HG03432 (cell line): ENCODE measurements at regions not wholly inside any gene's neighbourhood (a gene's known extent, or its start where the extent isn't known, plus 50 kb on each side); places are given as distances from the start of the nearest gene placed in this dataset.
"Not testable (repeated sequence)": the region's sequence is repeated elsewhere in the genome, so short reads cannot be mapped to it uniquely, and the experiment has no call there.

Experiments used
- ATAC-seq: cut with Tn5 transposase; IDR thresholded peaks from one replicate; pipeline ENCODE4 v1.9.1; 2021; ENCODE audit warnings: mild to moderate bottlenecking, moderate library complexity; ENCODE audit not compliant: unreplicated experiment

- ATAC-seq = no peak
Observed at GRCh38 chr7:13737563-13737962, 251.9 kb downstream of the ETV1 start.

- ATAC-seq = no peak
Observed at GRCh38 chr7:13742126-13742525, 247.3 kb downstream of the ETV1 start.

DNA sequence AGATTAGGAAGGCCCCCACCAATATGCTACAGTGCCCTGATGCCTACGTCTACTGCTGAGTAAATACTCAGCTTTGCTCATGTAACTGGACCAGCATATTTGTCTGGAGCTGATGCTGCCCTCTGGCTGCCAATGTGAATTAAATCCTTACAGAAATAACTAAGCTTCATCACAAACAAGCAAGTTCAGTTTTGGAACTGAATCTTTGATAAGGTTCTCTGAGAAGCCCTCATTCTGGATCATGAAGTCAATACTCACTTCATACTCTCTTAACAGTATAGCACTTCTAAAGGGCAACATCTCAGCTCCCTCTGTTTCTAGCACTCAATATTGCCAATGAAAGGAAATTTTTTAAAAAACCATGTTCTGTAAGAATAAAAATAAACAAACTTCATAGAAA is 246.7 kb downstream of the ETV1 start:
- ATAC-seq = no peak

DNA sequence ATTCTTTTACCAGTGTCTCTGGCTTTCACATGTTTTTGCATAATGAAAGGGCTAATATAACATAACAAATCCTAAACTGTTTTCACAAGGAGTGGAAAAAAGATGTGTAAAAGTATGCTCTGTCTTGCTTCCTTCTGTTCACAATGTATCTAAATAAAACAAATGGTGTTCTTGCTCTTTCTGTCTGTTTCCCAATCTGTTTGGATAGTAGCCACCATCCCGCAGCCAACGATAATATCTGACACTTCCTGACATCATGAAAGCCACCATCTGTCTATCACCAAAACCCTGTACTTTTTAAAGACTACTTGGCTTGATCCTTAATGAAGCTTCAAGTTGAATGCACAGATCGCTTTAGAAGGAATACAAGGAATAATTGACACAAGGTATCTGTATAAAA is 246.2 kb downstream of the ETV1 start:
- ATAC-seq = no peak

GRCh38 chr7:13745530-13745929 is 243.9 kb downstream of the ETV1 start:
- ATAC-seq = no peak

GRCh38 chr7:13748998-13749397 is 240.5 kb downstream of the ETV1 start:
- no peak for ATAC-seq

DNA sequence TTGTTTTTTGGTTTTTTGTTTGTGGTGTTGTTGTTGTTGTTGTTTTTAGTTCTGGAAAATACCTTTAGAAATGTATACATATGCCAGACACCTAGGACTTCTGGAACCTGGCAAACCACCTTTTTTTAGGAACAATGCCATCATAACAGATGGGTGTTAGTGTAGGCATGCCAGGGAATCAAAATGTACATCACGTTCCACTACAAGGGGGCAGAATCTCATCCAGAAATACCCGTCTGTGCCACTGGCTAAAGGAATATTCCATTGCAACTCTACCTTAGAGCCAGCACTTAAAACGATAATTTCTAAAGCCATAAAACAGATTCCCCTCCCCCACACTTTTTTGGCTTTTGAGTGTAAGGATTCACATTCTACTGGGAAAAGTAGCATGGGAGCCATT is 239.8 kb downstream of the ETV1 start:
- ATAC-seq = no peak

DNA sequence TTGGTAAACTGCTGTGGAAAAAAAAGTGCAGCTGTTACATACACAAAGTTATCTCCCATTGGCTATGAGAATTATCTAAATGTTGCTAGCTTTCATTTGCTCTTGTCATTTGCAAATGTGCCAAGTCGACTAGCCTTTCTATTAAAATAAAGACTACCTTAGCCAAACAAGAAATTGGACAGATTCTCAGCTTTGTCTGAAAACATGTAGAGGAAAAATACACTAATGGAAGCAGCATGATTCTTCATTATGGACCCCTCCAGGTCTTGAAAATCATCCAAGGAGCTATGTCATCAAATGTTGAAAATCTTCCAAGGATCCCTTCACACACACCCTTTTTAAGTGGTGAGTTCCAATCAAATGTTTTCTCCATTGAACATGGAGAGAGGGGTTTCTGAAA is 237.7 kb downstream of the ETV1 start:
- no peak for ATAC-seq

DNA sequence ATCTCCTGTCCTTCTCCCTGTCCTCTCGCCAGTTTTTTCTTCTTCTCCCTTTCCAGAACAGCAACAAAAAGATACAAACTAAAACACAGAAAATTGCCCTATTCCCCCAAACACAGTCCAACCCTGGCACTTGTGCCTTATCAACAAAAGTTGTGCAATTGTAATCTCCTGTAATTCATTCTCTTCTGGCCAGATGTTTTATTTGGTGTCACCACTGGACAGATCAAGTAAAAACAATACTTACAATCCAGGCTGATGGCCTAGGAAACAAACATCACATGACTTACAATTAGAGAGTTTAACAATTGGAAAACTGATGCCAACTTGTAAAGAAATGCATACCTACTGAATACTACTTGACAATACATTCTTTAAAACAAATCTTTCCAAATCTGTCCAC is 231.6 kb downstream of the ETV1 start:
- no peak for ATAC-seq

DNA sequence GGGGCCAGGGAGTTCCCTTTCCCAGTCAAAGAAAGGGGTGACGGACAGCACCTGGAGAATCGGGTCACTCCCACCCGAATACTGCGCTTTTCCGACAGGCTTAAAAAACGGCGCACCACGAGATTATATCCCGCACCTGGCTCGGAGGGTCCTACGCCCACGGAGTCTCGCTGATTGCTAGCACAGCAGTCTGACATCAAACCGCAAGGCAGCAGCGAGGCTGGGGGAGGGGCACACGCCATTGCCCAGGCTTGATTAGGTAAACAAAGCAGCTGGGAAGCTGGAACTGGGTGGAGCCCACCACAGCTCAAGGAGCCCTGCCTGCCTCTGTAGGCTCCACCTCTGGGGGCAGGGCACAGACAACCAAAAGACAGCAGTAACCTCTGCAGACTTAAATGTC is 223.6 kb downstream of the ETV1 start:
- ATAC-seq = not testable (repeated sequence)

DNA sequence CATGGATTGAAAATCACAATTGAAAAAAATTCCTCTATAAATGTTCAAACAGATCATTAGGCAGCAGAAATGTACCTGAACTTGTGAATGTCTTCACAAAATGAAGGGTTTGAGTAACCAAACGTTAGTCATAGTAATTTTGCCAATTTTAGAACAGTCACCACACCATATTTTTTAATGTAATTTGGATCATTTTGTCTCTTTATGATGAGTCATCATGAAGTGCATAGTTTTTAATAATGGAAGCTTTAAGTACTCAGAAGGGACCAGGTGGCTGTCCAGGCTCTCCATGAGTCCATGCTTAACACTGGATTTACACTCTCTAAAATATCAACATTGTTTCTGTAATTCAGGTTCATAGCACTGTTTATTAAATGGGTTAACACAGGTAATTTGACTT is 219.2 kb downstream of the ETV1 start:
- ATAC-seq = no peak

DNA sequence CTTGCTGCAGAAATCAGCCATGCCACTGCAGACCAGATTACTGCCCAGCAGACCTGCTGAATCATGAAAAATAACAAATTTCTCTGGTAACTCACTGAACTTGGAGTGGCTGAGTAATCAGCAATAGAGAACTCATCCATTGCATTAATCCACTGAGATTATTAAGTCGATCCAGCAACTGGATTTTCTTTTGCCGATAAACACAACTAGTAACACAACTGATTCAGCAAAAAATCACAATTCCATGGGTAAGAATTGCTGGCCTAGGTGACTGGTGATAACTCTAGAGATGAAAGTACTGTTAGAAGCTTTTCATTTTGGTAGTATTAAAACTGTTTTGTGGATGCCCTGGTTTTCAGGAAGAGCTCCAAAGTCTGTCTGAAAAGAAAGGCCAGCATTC is 214.5 kb downstream of the ETV1 start:
- ATAC-seq = no peak

DNA sequence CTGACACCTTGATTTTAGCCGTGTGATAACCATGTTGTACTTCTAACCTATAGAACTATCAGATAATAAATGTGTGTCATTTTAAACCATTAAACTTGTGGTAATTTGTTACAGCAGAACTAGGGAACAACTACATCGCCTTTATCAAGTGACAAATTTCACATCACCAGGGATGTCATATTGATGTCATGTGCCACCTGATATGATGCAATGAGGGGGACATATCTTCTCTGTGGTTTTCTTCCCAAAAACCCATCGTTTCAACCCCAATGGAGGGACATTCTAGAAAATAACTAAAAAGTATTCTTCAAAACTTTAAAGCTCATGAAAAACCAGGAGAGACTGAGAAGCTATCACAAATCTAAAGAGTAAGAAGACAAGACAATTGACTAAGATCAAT is 212.2 kb downstream of the ETV1 start:
- no peak for ATAC-seq

DNA sequence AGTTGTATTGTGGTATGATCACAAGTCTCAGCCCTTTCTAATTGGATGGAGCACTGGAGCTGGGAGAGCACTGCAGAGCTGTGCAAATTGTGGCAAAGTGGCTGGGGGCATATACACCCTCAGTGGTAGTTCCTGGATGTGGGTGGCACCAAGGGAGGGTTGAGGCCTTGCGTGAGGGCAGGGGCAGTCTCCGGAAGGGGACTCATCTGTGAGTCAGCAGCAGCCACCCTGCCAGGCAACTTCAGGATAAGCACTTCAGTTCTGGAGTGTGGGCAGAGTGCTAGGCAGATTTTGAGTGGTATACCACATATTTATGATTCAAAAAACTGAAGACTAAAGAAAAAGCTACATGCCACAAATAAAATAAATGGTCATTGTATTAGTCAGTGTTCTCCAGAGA is 210.5 kb downstream of the ETV1 start:
- ATAC-seq = no peak

- no peak for ATAC-seq
Observed at GRCh38 chr7:13790611-13791010, 198.9 kb downstream of the ETV1 start.

DNA sequence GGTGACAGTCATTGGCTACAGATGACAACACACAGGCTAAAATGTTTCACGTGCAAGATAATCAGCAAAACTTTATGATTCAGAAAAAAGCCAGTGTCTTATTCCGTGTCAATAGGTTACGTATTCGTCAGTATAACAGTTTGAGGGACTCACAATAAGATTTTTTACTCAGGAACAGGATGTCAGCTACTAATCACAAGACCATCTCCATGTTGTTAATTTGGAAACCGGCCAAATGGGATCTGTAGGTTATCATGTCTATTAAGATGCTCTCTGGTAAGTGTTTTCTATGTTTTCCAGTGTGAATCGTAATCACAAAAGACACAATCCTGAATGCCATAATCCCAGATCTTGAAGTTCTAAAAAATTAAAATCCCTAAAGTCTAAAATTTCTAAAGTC is 197.3 kb downstream of the ETV1 start:
- no peak for ATAC-seq

DNA sequence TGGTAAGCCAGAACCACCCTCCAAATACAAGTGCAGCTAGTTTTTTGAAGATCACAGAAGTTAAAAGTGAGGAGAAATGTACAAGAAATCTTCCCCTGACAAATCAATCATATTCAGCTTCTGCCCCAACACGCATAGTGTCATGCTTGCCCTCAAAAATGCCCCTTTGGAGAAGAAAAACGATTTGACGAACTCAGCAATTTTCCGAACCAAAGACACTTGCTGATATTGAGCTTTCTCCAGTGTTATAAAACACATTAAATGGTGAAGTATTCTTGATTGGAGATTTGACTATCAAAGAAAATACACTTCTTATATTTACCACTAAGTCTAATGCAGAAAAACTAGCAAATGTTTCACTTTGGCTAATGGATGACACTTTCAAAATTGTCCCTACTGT is 195.5 kb downstream of the ETV1 start:
- no peak for ATAC-seq

GRCh38 chr7:13794581-13794980 is 194.9 kb downstream of the ETV1 start:
- no peak for ATAC-seq

DNA sequence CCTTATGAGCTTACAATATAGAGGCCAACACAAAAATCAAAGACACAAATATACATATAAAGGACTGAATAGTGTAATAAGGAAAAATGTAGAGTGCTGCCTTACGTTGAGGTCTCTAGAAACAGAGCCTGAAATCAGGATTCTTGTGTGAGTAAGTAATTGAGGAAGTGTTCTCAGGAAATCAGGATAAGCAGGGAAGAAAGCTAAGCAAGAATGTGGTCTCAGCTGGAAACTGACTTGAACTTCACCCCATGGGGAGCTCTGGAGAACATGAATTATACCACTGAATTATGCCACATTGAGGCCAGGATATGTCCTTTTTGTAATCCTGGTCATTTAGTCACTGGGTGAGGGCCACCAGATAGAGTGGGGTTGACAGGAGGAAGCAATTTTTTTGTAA is 191.9 kb downstream of the ETV1 start:
- ATAC-seq = no peak

GRCh38 chr7:13800694-13801448 is 188.6 kb downstream of the ETV1 start:
- ATAC-seq = no peak

GRCh38 chr7:13801669-13802068 is 187.8 kb downstream of the ETV1 start:
- ATAC-seq = no peak

DNA sequence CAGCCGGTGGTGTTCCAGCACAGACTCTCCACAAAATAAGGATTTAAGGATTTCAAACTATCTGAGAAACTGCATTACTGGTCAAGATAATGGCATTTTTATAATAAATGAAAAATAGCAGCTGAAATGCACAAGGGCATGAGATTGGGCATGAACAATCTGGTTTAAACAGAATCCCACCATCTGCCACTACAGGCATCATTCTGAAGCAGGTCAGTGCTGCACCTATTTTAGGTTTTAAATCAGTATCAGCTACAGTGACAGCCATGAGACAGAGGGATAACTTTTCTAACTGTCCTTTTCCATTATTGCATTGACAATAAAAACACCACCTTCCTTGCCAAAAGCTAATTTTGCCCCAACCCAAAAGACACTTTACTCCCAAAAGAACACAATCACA is 186.8 kb downstream of the ETV1 start:
- ATAC-seq = no peak

GRCh38 chr7:13803134-13803533 is 186.3 kb downstream of the ETV1 start:
- no peak for ATAC-seq
